SU-DHL-6 (cell line): ENCODE measurements at regions not wholly inside any gene's neighbourhood (a gene's known extent, or its start where the extent isn't known, plus 50 kb on each side); places are given as distances from the start of the nearest gene placed in this dataset.

ENCODE experiments used
- H2AFZ ChIP-seq: fragments of 200-600 bp; sonication (generic); 2 replicates; pipeline ENCODE4 v1.6.1; 2014; ENCODE audit warnings: low read depth, mild to moderate bottlenecking, moderate library complexity, mixed read lengths, antibody characterized with exemption, low read length; ENCODE audit not compliant: severe bottlenecking
- H3F3A ChIP-seq: fragments of 200-600 bp; shearing (Covaris generic); 2 replicates; pipeline ENCODE4 v1.6.0; 2016; ENCODE audit warnings: antibody characterized with exemption, mild to moderate bottlenecking; ENCODE audit not compliant: insufficient read depth
- H3K27ac ChIP-seq: fragments of 200-600 bp; sonication (generic); 2 replicates; pipeline ENCODE4 v1.5.1; 2016; ENCODE audit warnings: low read depth, mild to moderate bottlenecking, low read length, moderate library complexity, mixed read lengths
- H3K27me3 ChIP-seq: fragments of 200-600 bp; sonication (generic), shearing (Covaris generic); 2 replicates; pipeline ENCODE4 v1.6.0; 2014; ENCODE audit warnings: mild to moderate bottlenecking, low read length
- H3K36me3 ChIP-seq: fragments of 200-600 bp; sonication (generic); 2 replicates; pipeline ENCODE4 v1.6.1; 2014; ENCODE audit warnings: mild to moderate bottlenecking, low read length, mixed read lengths
- H3K4me2 ChIP-seq: fragments of 300-600, 200-600 bp; shearing (Covaris generic), sonication (generic); 2 replicates; pipeline ENCODE4 v1.6.0; 2014; ENCODE audit warnings: low read length, low read depth, mild to moderate bottlenecking; ENCODE audit not compliant: poor library complexity, severe bottlenecking
- H3K4me3 ChIP-seq: fragments of 200-600 bp; sonication (generic); 2 replicates; pipeline ENCODE4 v1.5.1; 2014; ENCODE audit warnings: antibody characterized with exemption, low read length, mild to moderate bottlenecking, mixed read lengths; ENCODE audit not compliant: insufficient read depth, poor library complexity, severe bottlenecking
- H3K79me2 ChIP-seq: fragments of 200-600 bp; sonication (generic); 2 replicates; pipeline ENCODE4 v1.6.1; 2014; ENCODE audit warnings: mild to moderate bottlenecking, low read length, moderate library complexity; ENCODE audit not compliant: insufficient read depth
- H3K9ac ChIP-seq: fragments of 200-600 bp; sonication (generic); 2 replicates; pipeline ENCODE4 v1.7.0; 2014; ENCODE audit warnings: mild to moderate bottlenecking, low read length
- H3K9me2 ChIP-seq: fragments of 200-600 bp; sonication (generic); replicated peaks from 2 replicates; pipeline ENCODE4 v1.6.1; 2014; ENCODE audit warnings: low read length; ENCODE audit not compliant: insufficient read depth
- H3K9me3 ChIP-seq: fragments of 200-600 bp; sonication (generic); 2 replicates; pipeline ENCODE4 v1.6.1; 2014; ENCODE audit warnings: low read length, mixed read lengths; ENCODE audit not compliant: insufficient read depth
- H4K20me1 ChIP-seq: fragments of 200-600 bp; sonication (generic); 2 replicates; pipeline ENCODE4 v1.6.1; 2014; ENCODE audit warnings: low read depth, mild to moderate bottlenecking, antibody characterized with exemption, low read length, moderate library complexity, mixed read lengths
- CTCF ChIP-seq: fragments of 200-600 bp; sonication (generic); IDR thresholded peaks from one replicate; pipeline ENCODE4 v1.5.1; 2017; ENCODE audit warnings: antibody characterized with exemption, mild to moderate bottlenecking, low read length, moderate library complexity; ENCODE audit not compliant: insufficient read depth, poor library complexity, severe bottlenecking
- EZH2phosphoT487 ChIP-seq: fragments of 200-600 bp; sonication (generic), shearing (Covaris generic); conservative IDR thresholded peaks from 2 replicates; pipeline ENCODE4 v1.6.1; 2018; ENCODE audit warnings: mild to moderate bottlenecking, antibody characterized with exemption, low read length, moderate library complexity, mixed read lengths

- Histone ChIP-seq H3K4me3 (no peak overlapping the region), H3F3A (no peaks in the 10 kb centered on the region), H2AFZ (no peak overlapping the region), H3K27ac (no peak overlapping the region), H3K36me3 (no peaks in the 10 kb centered on the region), H3K4me2 (no peak overlapping the region), H3K9me2 (no peaks in the 10 kb centered on the region), H3K79me2 (no peaks in the 10 kb centered on the region), H3K9ac (no peak overlapping the region), H4K20me1 (no peaks in the 10 kb centered on the region), H3K9me3 (no peaks in the 10 kb centered on the region), H3K27me3 (no peaks in the 10 kb centered on the region)
- no peak for TF ChIP-seq EZH2phosphoT487
- no peak for TF ChIP-seq CTCF
These were observed 152.2 kb downstream of the FOXL1 start for GRCh38 chr16:86730597-86730996.

- Histone ChIP-seq H3K4me2 (no peak overlapping the region), H3K9me2 (no peaks in the 10 kb centered on the region), H3K9me3 (no peaks in the 10 kb centered on the region), H3F3A (no peaks in the 10 kb centered on the region), H3K27me3 (no peaks in the 10 kb centered on the region), H3K9ac (no peak overlapping the region), H3K4me3 (no peak overlapping the region), H3K36me3 (no peaks in the 10 kb centered on the region), H3K79me2 (no peaks in the 10 kb centered on the region), H3K27ac (no peak overlapping the region), H4K20me1 (no peaks in the 10 kb centered on the region), H2AFZ (no peak overlapping the region)
- TF ChIP-seq EZH2phosphoT487 (no peak), CTCF (no peak)
These were observed 154.4 kb downstream of the FOXL1 start for GRCh38 chr16:86732621-86733295.

DNA sequence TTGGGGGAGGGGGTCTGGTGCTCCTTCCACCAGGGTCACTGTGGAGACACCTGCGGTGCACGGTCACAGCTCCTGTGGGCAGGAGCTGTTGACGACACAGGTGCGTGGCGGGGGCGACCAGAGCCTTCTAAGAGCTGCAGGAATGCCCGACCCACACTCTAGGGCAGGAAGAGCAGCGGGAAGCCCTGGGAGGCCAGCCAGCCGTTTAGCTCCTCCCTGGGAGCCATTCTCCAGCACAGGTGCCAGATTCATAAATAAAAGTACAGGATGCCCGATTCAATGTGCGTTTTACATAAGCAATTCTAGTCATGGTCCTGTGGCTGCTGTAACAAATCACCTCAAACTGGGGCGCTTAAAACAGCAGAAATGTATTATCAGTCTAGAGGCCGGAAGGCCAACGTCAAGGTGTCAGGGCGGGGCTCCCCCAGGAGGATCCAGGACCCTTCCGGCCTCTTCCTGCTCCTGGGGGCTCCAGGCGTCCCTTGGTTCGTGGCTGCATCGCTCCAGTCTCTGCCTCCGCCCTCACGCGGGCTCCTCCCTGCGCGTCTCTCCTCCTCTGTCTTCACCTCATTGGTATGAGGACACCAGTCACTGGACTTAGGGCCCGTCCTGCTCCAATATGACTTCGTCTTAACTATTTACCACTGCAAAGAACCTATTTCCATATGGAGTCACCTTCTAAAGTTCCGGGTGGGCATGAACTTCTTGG is 155.4 kb downstream of the FOXL1 start:
- Histone ChIP-seq H3K27me3 (no peaks in the 10 kb centered on the region), H3K4me2 (no peak overlapping the region)

More for the DNA sequence above, 155.4 kb downstream of the FOXL1 start:
- H3F3A ChIP-seq, result no peaks in the 10 kb centered on the region
- no peak overlapping the region for H2AFZ ChIP-seq
- no peaks in the 10 kb centered on the region for H3K9me3 ChIP-seq
- H4K20me1 ChIP-seq, result no peaks in the 10 kb centered on the region
- no peaks in the 10 kb centered on the region for H3K36me3 ChIP-seq
- H3K79me2 ChIP-seq, result no peaks in the 10 kb centered on the region
- H3K4me3 ChIP-seq, result no peak overlapping the region
- H3K27ac ChIP-seq, result no peak overlapping the region
- H3K9me2 ChIP-seq, result no peaks in the 10 kb centered on the region
- TF ChIP-seq CTCF, result no peak
- TF ChIP-seq EZH2phosphoT487, result no peak
- H3K9ac ChIP-seq, result no peak overlapping the region
